WTC11 (cell line): ENCODE measurements at regions not wholly inside any gene's neighbourhood (a gene's known extent, or its start where the extent isn't known, plus 50 kb on each side); places are given as distances from the start of the nearest gene placed in this dataset.

Experiments used
- CREM ChIP-seq: sonication (generic); formaldehyde crosslinking; IDR thresholded peaks from 2 replicates; pipeline ENCODE4 v1.8.1; 2022; ENCODE audit warnings: mild to moderate bottlenecking, missing genetic modification reagents, moderate library complexity
- TF ChIP-seq, protein P1 (sequence below): sonication (generic); formaldehyde crosslinking; IDR thresholded peaks from 2 replicates; pipeline ENCODE4 v1.8.0; 2022; ENCODE audit warnings: mild to moderate bottlenecking, missing genetic modification reagents

DNA sequence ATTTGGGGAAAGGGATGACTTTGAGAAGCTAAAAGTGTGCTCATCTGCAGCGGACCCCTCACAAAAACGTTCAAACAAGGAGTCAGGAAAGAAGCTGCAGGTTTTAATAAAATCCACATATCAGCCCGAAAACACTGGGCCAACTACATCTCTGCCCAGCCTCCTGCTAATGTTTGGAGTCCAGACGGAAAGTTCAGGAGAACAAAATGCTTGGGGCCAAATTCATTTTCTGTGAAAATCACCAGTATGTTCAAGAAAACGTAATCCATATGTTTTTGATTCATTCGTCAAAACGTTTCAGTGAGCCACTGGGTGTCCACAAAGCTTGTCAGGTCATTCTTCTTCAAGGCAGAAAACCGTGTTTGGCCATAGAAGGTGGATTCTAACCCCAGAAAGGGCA, 87.5 kb upstream of the GAS1 start:
- no peak for TF ChIP-seq CREM (CRISPR knock-in tag)
- TF ChIP-seq, protein P1, sequence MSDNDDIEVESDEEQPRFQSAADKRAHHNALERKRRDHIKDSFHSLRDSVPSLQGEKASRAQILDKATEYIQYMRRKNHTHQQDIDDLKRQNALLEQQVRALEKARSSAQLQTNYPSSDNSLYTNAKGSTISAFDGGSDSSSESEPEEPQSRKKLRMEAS (CRISPR knock-in tag) = no peak
